Myocyte (in vitro differentiated cells): ENCODE measurements at regions not wholly inside any gene's neighbourhood (a gene's known extent, or its start where the extent isn't known, plus 50 kb on each side); places are given as distances from the start of the nearest gene placed in this dataset.
"Not testable (repeated sequence)": the region's sequence is repeated elsewhere in the genome, so short reads cannot be mapped to it uniquely, and the experiment has no call there.

Experiments used
- DNase-seq: peaks from one replicate; pipeline ENCODE4 v3.0.0-alpha.2; 2012; ENCODE audit warnings: low read depth

DNA sequence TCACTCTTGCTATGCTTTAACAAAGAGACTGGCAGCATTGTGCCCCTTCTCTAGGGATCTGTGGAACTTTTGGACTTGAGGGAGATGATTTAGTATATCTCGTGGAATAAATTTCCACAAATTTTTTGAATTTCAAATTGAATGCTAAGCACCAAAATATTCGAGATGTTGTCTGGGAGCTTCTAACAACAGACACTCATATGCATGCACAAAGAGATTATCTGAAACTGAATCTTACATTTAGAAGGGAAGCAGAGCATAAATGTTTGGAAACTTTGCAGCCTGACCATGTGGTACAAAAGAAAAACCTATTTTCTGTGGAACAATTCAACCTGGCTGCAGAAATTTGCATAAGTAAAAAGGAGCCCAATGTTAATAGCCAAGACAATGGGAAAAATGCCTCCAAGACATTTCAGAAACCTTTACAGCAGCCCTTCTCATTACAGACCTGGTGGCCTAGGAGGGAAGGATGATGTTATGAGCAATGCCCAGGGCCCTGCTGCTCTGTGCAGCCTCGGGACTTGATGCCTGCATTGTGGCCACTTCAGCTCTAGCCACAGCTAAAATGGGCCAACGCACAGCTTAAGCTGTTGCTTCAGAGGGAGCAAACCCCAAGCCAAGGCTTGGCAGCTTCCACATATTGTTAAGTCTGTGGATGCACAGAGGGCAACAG is 285.8 kb upstream of the FAM174A start:
- no peak for DNase-seq

DNA sequence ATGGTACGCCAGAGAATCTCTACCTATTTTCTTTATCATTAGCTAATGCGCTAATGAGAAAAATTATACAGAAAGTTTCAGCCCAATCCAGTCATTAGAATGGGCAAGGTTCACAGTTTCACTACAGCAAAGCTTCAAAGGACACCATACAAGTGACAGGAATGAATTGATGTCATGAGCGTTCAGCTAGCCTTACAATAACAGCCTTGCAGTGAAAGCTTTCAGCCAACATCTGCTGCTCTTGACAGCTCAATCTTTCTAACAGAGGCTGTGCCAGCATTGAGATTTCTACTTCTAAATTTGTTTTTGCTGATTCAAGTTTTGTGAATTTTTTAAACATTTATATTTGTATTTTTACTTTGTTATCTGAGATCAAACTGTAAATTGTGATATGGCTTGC is 302.4 kb upstream of the FAM174A start:
- no peak for DNase-seq

DNA sequence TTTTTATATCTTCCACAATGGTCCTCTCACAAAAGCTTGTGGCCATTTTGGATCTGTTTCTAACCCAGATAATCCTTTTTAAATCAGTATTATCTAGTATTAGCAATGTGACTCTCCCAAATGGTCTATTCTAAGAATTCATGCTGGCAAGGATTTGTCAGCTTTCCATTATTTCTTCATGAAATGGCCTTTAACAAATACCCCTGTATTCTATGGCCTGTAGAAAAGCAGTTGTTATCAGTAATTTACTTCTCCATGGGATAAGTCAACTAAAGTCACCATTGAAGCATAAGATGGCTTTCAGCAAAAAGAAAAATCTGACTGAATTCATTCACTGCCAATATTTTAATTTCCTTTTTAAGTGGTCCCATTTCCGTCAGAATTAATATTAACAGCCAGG is 346.4 kb upstream of the FAM174A start:
- DNase-seq, result no peak

DNA sequence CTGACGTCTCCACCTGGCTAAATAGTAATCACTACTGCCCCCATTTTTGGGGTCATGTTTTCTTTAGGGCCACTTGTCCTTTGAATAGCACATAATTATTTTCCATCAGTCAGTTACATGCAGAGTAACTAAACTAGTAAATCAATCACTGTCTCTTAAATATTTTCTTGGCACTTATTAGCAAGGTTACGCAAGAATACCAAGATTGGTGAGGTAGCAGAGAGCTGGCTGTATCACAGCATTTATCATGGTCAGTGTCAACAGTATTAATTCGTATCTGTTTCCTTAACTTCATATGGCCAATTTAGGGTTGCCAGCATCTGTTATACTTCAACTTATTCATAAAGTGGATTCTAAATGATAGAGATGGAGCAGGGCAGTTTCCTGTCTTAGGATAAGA is 346.8 kb upstream of the FAM174A start:
- no peak for DNase-seq

DNA sequence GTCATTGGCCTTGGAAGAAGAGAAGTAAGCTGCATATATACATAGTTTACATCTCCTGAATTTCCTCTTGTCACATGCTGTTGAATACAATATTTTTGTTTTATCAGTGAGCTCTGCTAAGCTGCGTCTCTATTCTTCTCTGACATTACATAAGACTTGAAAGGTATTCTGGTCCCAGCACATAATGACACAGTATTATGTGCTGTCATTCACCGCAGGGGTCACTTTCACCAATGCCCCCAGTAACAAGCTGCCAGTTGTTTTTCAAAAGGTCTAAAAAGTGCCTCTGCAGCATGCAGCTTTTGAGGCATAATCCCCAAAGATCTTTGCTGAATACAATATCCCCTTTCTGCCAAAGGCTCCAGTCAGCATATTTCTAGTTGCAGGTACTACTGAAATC is 349.0 kb upstream of the FAM174A start:
- DNase-seq, result no peak

DNA sequence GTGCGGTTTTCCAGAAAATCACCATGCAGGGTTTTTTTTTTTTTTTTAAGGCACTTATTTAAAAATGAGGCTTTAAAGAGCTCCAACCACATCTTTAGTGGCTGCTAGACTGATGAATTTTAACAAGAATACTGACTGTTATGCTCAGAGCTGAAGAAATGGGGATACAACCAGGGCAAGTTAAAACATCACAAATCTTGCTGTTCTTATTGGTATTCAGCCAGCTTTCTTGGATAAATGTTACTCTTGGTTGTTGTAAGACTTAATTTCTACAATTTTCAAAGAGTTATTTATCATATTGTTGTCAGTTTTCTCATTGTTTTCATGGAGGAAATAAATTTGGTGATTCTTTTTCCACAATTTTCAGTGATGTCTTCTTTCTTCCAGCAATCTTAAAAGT is 352.8 kb upstream of the FAM174A start:
- DNase-seq, result no peak

DNA sequence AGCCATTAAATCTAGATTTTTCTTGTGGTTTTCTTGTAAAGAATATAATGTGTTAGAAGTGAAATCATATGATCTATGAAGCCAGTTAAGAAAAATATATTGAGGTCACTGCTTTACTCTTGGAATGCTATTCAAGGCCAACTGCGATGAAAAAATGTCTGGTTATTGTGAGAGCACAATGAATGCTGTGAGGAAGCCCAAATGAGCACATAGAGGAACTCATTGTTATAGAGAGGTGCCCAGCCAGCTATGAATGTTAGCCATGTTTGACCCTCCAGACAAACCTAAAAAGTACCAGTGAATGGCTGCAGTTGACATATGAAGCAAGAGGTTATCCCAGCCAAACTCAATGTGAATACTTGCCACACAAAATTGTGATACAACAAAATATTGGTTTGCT is 359.8 kb upstream of the FAM174A start:
- no peak for DNase-seq

DNA sequence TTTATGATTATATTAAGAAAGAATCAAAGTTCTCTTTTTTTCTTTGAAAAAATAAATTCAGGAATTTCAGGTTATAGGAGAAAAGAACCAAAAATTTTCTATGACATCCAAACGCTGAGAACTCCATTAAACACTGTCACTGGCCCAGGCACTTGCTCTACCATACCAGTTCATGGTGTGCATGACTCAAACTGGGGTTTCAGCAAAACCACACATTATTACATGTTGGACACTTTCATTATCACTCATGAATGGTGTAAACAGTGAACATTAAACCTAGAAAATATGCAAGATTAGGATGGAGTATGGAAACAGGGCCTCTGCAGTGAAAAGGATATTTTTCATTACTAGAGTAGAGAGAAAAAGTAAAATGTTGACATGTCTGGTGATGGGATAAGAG is 369.9 kb upstream of the FAM174A start:
- no peak for DNase-seq

DNA sequence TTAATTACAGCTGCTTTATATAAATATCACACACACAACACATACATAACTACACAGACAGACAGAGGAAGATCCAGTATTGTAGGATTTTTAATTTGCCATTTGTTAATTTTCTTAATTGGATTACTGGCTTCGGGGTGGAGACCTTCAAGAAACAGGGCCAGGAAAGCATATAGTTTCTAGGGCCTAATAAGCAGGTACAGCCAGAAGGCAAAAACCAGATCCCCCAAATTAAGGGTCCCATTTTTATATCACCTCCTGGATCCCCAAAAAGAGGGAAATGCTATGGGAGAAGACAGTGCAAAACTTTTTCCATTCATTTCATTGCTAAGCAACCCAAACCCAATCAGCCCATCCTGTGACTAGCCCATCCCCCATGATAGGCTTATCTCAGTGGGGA is 373.3 kb upstream of the FAM174A start:
- no peak for DNase-seq

DNA sequence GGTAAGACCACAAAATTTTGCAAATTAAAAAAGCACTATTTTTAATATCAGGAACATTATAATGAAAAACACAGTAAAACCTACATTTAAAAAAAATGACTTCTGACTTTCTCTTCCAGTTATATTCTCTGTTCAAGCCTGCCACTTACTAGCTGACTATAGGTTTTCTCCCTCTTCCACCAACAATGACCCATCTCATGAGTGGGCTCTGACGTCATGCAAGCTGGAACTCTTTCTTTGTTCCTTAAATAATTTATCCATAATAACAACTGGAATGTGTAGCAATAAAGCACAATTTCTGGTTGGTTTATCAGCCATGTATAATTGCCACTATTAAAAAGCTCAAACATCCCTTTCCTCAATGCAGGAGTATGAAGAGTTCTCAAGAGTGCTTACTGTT is 378.1 kb upstream of the FAM174A start:
- DNase-seq, result no peak

DNA sequence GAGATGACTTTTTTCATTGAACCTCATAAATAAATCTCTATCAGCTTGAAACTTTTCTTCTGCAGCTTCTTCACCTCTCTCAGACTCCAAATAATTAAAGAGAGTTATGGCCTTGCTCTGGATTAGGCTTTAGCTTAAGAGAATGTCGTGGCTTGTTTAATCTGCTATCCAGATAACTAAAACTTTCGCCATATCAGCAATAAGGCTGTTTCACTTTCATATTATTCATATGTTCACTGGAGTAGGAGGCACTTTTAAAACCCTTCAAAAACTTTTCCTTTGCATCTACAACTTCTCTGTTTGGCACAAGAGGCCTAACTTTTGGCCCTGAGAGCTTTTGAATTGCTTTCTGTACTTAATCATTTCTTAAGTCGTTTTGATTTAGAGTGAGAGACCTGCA is 386.9 kb upstream of the FAM174A start:
- DNase-seq, result no peak

DNA sequence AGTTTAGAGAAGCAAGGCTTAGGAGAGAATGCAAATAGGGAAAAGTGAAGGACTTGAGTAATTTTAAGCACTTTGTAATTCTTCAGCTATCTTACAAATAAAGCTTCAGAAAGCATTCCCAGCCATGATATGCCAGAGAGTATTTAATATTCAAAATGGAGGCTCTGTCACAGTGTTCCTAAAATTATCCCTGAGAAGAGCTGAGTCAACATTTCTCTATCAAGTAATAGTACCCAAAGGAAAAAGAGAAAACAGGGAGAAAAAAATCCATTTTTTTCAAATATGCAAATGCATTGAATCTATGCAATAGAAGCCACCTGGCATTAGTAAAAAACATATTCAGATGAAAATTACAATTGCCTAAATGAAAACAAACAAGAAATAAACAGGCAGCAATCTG is 392.6 kb upstream of the FAM174A start:
- no peak for DNase-seq

DNA sequence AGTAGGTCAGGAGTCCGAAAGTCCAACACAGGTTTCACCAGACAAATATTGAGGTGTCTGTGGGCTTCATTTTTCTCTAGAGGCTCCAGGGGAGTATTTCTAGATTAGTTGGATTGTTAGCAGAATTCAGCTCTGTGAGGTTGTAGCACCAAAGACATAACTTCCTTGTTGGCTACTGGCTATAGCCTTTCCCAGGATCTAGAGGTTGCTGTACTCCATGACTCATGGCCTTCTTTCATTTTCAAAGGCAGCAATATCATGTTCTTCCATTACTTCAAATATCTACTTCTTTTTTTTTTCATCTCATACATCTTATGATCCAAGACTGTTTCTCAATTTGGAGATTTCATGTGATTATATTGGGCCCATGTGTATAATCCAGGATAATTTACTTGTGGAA is 404.0 kb upstream of the FAM174A start:
- no peak for DNase-seq

DNA sequence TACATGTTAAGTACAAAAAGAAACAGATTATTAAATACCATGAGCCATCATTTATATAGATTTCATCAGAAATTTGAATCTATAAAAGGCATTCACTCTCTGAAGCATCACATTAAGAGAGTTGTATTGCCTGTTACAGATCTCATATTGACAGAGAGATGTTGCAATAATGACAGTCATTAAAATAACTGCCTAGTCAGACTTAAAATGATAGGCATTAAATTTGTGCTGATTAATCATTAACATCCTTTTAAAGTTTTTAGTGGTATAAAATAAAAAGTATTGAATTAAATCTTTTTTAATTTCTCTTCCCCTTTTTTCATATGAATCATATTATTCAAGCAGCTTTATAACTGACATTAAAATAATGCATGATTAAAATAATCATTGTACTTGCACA is 404.9 kb upstream of the FAM174A start:
- no peak for DNase-seq

DNA sequence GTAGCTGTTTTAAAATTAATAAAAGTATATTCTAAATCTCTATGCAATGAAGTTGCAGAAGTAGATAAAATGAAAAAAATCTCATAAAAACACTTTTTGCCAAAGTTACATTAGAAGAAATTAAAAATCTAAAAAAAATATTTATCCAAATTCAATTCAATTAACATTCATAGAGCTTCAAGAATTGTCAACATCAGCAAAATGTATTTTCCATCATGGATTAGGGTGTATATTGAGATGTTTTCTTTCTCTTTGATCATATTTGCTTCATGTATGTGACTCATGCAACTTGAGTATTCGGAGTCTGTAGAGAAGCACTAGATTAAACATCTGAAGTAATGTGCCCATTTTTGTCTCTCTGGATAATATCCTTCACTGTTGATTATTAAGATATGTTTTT is 415.3 kb upstream of the FAM174A start:
- no peak for DNase-seq

DNA sequence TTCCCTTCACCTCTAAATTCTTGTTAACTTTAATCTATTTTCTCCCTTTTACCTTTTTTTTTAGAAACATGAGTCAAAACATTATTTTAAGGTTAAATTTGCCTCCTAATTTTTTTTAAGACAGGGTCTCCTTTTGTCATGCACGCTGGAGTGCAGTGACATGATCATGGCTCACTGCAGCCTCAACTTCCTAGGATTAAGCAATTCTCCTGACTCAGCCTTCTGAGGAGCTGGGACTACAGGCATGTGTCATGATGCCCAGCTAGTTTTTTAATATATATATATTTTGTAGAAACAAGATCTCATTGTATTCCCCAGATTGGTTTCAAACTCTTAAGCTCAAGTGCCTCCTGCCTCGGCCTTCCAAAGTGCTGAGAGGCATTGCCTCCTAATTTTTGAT is 424.7 kb upstream of the FAM174A start:
- DNase-seq, result no peak

DNA sequence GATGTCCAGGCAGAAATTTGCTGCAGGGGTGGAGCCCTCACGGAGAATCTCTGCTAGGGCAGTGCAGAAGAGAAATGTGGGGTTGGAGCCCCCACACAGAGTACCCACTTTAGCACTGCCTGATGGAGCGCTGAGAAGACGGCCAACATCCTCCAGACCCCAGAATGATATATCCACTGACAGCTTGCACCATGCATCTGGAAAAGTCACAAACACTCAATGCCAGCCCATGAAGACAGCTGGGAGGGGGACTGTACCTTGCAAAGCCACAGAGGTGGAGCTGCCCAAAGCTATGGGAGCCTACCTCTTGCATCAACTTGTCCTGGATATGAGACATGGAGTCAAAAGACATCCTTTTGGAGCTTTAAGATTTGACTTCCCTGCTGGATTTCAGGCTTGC is 426.3 kb upstream of the FAM174A start:
- no peak for DNase-seq

DNA sequence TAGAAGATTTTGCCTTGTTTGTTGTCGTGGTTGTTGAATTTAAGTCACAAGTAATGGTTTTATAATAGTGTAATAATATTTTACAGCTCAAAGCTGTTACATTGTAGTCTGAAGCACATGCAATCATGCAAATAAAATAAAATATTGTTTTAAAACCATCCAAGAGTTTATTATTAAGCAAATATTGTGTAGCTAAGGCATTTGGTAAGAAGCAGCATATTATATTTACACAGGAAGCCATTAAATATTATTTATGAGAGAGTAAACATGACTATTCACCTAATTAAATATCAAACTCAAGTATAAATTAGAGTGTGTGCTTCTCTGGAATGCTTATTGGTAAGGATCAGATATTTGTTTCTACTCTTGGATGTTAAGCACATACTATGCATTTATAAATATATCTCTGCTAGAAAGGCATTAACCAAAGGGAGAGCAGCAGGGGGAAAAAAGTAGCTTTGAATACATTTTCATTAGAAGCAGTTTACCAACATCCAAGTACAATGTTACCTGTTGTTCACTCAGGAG is 431.5 kb upstream of the FAM174A start:
- DNase-seq, result not testable (repeated sequence)

DNA sequence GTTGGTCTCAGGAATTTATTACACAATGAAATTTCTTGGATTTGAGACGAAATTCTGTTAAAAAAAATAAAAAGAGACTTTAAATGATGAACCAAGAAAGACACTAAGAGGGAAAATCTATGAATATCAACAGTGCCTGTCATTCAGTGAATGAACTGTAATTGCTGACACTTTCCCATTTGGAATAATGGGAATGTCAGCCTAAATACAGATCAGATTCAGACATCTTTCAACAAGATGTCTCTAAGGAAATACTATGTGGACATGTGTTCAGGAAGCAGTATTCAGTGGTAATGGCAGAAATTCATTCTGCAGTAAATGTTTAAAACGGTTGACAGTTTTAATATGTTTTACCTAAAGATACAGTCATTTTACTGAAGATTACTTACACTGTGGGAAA is 433.7 kb upstream of the FAM174A start:
- not testable (repeated sequence) for DNase-seq

DNA sequence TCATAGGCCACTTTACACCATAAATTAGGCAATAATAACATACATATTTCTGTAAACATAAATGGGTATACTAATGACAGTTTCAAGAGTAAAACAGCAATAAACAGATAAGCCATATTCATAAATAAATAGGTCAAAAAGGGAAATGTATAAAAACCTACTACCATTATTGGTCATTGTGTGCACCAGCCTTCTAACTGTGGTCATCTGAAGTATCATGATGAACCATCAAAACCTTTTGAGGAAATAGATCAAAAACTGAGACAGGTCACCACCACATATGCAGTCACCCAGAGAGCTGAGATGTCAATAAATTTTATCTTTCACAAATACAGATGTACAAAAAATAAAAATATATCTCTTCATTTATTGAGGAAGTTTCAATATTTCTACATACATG is 438.8 kb upstream of the FAM174A start:
- not testable (repeated sequence) for DNase-seq

DNA sequence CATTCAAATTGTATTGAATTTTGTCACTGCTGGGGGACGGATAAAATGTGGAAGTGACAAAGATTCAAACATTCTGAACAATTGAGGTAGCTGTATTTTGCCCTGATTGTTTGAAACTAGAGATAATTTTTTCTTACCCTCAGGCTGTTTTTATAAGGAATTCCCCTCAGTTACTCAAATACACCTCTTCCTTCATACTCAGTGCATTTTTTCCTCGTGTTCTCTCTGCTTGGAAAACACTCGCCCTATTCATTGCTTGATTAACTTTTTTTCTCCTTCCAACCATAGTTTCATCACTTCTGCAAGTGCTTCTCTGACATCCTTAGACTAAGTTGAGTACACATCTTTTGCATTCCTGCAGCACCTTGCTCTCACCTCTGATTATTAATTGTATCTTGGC is 454.5 kb upstream of the FAM174A start:
- DNase-seq, result not testable (repeated sequence)

DNA sequence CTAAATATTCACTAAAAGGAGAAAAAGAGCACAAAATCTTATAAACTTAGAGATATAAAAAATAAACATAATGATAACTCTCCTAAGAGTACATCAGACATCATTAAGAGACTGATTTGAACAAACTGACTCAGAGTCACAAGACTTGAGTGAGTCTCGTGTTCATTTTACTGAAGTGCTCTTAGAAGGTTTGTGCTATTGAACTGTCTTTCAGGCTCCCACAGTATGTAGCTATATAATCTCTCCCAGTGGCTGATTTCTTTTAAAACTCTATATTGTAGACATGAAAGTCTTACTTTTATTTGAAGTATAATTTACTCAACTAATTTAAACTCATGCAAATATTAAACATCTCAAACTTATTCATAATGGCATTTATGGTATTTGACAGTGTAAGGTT is 456.0 kb upstream of the FAM174A start:
- not testable (repeated sequence) for DNase-seq

DNA sequence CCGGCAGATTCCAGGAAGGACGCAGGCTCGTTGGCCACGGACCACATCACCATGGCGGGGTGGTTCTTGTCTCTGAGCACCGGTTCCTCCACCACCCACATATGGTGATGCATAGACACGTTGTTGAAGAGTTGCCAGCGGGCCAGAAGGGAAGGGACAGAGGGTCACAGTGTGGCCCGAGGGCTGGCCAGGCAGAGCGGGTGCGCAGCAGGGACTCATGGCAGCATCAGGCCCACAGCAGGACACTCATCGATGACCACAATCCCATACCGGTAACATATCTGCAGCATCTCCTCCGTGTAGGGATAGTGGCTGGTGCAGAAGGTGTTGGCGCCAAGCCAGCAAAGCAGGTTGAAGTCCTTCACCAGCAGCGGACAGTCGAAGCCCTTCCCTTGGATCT is 469.2 kb upstream of the FAM174A start:
- not testable (repeated sequence) for DNase-seq

DNA sequence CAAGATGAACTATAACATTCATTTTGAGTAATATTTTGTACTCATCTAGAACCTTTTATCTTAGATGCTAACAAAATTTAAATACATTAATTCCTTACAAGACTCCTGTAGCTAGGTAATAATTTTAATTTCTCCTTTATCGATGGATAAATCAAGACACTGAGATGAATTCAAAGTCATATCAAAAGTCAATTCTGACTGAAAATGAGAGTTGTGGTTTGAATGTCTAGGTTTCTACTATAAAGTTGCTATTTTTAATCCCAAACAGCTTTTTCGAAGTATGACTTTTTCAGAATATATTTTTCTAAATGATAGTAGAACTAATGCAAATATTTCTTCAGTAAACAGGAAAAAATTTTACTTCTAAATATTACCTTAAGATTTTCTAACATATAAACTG is 491.7 kb upstream of the FAM174A start:
- no peak for DNase-seq
